ENCODE measurements at regions not wholly inside any gene's neighbourhood (a gene's known extent, or its start where the extent isn't known, plus 50 kb on each side); places are given as distances from the start of the nearest gene placed in this dataset.

DNA sequence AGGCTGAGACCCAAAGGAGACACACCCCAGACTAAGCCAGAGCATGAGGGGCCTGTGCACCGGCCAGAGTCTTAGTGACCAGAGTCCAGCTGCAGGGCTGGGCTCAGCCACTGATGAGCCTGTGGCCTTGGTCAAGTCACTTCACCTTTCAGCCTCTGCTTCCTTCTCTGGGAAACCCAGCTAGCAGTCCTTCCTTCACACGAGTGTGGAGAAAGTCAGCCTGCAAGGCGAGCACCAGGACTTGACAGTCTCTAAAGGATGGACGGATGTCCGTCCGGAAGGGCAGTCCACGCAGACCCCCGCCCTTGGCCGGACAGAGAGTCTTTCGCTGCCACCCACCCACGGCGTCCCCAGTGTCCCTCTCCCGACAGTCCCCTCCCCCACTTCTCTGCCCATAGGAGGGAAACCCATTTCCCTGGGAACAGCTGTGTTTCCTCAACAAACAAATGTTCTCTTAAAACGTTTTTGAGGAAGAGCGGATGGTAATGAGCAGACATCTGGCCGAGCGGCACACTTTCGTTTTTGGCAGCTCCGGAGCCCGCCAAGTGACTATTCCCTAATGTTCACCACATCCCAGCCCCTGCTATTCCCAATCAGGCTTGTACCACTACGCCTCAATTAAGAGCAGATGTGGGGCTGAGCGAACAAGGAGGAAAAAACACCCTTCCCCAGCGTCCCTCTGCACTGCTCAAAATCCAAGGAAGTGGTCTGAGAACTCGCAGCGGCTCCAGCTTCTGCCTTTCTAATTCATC, 129.1 kb upstream of the SMAD3 start:
- TF ChIP-seq, protein P1, sequence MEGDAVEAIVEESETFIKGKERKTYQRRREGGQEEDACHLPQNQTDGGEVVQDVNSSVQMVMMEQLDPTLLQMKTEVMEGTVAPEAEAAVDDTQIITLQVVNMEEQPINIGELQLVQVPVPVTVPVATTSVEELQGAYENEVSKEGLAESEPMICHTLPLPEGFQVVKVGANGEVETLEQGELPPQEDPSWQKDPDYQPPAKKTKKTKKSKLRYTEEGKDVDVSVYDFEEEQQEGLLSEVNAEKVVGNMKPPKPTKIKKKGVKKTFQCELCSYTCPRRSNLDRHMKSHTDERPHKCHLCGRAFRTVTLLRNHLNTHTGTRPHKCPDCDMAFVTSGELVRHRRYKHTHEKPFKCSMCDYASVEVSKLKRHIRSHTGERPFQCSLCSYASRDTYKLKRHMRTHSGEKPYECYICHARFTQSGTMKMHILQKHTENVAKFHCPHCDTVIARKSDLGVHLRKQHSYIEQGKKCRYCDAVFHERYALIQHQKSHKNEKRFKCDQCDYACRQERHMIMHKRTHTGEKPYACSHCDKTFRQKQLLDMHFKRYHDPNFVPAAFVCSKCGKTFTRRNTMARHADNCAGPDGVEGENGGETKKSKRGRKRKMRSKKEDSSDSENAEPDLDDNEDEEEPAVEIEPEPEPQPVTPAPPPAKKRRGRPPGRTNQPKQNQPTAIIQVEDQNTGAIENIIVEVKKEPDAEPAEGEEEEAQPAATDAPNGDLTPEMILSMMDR (conservative IDR thresholded peaks at IDR 0.05; ENCODE audit: low read length): no peak
- no peak for TF ChIP-seq EZH2phosphoT487 (IDR thresholded peaks at IDR 0.05; ENCODE audit: borderline replicate concordance)
